NCI-H2029 treated with DMSO at 0.1 percent for 48 hours (cell line): ENCODE measurements at regions not wholly inside any gene's neighbourhood (a gene's known extent, or its start where the extent isn't known, plus 50 kb on each side); places are given as distances from the start of the nearest gene placed in this dataset.
"Not testable (repeated sequence)": the region's sequence is repeated elsewhere in the genome, so short reads cannot be mapped to it uniquely, and the experiment has no call there.

Experiments
- DNase-seq: peaks from one replicate; lab custom pipeline; 2025; lab: John Stamatoyannopoulos, UW

- no peak for DNase-seq
Observed at GRCh38 chr6:156600678-156601077, 176.5 kb upstream of the ARID1B start.

GRCh38 chr6:156599978-156600590 is 177.1 kb upstream of the ARID1B start:
- DNase-seq: no peak

DNA sequence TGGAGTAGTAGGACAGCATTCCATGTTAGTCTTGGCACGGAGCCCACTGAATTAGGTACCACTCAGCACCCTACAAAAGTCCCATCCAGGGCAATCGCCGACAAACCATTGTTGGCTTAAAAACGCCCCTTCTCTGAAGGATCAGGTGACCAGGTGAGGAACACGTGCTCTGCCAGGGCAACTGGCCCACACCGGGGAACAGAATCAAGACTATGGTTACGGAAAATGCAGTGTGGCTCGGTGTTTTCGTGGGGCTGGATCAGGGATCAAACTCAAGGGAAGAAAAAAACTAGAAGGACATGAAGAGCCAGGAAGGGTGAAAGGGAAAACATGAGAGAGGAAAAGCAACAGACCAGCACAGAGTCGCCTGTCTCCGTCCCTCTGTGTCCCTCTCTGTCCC is 177.8 kb upstream of the ARID1B start:
- no peak for DNase-seq

GRCh38 chr6:156598855-156599180 is 178.4 kb upstream of the ARID1B start:
- DNase-seq: no peak

DNA sequence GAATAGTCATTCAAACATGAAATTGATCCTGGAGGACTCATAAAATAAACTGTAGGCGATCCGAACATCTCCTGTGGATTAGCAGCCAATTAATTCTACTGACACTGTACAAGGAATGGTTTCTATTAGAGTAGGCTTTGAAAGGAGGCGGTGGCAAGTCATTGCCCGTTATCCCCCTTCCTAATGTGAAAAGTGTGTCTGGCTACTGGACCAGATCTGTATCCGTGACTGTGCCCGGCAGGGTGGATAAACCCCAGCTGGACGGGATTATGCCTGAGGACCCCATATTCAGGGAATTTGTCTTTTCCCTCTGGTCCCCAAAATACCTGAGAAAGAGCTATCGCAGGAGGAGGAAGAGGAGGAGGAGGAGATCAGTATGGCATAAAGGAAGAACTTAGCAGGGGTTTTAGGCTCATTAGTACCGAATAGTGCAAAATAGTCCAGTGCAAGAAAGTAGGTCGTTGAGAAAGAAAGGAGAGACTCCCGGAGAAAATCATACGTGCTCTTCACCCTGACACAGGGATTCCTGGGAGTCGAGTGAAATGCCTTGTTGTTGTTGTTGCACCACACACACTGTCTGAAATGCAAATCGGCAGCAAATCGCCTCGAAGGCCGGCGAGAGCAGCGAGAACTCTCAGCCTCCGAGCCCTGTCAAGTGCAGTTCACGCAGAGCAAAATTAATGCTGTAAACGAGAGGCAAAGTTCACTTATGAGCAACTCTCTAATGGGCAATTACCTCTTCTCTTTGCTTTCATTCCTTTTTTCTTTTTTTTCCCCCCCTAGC is 178.9 kb upstream of the ARID1B start:
- no peak for DNase-seq

- DNase-seq: no peak
Observed at GRCh38 chr6:156597095-156597494, 180.1 kb upstream of the ARID1B start.

DNA sequence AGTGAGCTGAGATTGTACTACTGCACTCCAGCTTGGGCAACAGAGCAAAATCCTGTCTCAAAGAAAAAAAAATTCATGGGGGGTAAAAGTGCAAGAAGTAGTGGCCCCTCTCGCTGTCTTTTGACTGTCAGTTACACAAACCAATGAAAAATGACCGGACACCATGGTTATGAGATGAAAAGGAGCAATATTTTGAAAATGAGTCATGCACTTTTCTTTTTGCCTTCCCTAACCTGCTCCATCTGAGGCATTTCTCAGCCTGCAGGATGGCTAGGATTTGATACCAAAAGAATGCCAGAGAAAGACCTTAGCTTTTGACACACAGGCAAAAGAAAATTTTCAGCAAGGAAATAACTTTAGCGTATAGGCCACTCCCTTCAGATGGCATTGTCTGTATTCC is 181.7 kb upstream of the ARID1B start:
- DNase-seq: no peak

GRCh38 chr6:156593893-156594292 is 183.3 kb upstream of the ARID1B start:
- DNase-seq: no peak

DNA sequence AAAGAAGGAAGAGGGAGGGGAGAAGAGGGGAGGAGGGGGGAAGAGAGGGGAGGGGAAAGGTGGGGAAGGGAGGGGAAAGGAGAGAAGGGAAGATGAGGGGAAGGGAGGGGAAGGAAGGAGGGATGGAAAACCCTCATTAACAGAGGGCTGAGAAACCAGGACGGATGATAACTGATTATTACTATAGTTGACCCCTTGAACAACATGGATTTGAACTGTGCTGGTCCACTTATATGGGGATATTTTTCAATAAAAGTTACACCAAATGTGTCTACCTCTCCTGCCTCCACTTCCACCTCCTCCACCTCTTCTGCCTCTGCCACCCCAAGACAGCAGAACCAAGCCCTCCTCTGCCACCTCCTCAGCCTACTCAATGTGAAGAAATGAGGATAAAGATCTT is 184.1 kb upstream of the ARID1B start:
- DNase-seq: no peak

DNA sequence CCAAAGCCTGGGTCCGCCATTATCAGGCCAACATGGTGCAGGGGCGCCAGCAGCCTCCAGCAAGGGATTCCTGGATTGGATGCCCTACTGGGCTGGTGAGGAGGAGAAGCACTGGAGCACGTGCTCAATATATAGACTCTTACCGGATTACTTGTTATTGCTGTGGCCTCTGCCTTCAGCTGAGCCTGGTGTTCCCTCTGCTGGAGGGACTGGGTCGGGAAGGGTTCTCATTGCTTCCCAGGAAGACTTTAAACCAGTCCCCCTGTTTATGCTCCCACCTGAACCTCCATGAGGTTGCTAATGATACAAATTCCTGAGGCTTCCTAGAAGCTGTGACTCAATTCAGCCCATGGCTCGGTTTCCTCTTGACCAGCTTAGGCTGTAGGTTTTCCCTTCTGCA is 186.7 kb upstream of the ARID1B start:
- DNase-seq: no peak

DNA sequence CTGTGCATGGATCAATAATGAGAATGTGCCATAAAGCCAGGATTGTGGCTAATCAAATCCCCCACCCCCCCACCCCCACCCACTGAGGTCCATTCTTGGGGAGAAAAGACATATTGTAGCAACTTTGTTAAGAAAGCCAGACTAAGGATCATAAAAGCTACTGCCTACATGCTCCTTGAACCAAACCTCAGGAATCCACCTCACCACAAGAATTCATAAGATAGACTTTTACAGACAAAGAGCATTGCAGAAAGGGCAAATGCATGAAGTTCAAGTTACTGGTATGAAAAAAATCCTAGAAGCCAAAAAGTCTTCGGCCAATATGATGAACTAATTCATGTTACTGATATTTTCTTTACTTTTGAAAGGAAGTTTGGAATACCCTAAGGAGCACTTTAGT is 187.9 kb upstream of the ARID1B start:
- no peak for DNase-seq

DNA sequence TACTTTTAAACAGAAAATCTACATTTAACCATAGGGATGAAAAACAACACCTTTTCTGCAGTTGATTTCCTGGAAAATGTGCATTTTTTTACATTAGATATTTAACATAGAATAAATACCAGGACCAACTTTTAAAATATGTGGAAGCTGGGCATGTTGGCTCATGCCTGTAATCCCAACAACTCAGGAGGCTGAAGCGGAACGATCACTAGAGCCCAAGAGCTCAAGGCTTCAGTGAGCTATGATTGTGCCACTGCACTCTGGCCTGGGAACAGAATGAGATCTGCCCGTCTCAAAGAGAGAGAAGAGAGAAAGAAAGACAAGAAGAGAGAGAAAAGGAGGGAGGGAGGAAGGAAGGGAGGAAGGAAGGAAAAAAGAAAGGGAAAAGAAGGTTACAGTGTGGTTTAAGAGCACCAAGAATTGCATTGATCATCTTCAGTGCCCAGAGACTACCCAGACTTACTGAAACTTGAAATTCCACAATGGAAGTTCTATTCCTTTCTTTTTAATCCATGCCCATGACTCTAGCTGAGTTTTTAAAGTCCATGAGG is 189.4 kb upstream of the ARID1B start:
- DNase-seq: no peak

DNA sequence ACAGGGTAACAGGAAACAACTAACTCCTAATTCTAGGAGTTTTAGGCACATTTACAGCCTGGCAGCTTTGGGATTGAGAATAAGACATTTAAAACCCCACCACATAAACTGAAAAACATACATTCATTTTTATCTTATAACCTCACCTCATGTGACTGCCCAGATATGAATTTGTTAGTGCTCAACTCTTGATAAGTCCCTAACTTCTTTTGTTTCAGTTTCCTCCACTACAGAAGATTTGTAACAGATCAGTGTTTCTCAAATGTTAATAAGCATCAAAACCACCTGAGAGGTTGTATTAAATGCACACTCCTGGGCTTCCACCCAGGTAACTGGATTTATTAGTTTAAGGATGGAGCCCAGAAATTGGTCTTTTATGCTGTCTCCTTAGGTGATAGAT is 190.1 kb upstream of the ARID1B start:
- no peak for DNase-seq

DNA sequence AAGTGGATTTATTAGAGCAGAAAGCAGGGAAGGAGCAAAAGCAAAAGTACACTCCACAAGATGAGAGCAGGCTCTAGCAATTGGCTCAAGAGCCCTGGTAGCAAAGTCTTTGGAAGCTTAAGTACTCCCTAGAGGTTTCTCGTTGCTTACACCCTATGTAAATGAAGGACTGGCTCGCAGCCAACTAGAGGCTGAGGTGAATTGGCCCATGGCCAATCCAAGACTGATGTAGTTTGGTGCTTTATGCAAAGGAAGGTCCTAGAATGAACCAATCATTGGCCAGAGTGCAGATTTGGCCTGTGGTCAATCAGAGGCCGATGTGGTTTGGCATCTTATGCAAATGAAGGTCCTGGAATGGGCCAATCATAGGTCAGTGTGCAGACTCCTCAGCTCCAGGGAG is 191.3 kb upstream of the ARID1B start:
- DNase-seq: peak; percentile 57

- not testable (repeated sequence) for DNase-seq
Observed at GRCh38 chr6:156584121-156584520, 193.1 kb upstream of the ARID1B start.

DNA sequence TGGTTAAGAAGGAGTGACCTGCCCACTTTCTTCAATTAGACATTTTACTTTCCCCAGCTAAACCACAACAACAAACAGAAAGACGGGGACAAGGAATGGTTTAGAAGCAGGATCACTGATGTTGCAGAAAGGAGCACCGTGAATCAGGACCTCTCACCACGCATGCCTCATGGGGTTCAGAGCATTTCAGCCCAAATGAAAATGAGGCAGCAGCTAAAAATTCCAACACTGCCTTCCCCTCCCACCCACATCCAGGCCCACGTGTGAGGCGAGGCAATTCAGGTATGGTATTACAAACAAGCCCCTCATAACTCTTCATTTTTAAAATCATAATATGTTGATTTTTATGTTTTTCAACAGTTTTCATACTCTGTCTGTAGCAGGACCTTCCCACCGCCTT is 194.1 kb upstream of the ARID1B start:
- no peak for DNase-seq

DNA sequence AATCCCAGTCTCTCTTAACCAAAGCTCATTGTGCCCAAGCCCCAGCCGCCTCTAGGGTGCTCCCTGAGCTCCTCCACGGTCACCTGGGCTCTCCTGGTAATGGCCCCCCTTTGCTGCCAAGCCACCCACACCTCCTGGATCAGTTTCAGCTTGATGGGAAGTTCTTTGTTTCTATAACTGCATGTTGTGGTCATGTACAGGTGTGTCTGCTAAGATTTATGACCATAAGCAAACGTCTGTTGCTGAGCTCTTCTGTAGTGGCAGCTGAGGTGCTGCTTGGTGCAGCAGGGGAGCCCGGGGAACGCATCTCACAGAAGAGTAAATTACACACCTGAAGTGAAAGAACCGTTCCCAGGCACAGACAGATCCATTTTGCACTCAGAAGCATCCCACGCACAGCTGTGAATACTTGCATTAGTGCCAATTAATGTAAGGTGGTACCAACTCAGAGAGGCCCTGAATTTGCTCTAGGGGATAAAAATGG is 194.6 kb upstream of the ARID1B start:
- DNase-seq: peak; percentile 84

- no peak for DNase-seq
Observed at GRCh38 chr6:156579564-156579963, 197.6 kb upstream of the ARID1B start.

DNA sequence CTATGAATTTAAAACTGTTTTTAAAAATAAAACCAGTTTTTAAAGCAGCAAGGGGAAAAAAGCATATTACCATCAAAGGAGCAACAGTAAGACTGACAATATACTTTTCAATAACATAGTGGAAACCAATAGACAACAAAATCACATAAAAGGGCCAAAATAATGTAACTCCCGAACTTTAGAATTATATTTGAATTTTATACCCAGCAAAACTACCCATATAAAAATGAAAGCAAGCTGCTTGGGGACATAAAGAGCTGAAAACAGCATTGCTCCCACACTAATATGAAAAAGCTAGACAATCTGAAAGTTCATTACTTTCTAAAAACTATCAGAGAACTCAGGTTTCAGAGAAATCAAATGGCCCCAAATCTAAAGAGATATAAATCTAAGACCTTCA is 199.4 kb upstream of the ARID1B start:
- no peak for DNase-seq

DNA sequence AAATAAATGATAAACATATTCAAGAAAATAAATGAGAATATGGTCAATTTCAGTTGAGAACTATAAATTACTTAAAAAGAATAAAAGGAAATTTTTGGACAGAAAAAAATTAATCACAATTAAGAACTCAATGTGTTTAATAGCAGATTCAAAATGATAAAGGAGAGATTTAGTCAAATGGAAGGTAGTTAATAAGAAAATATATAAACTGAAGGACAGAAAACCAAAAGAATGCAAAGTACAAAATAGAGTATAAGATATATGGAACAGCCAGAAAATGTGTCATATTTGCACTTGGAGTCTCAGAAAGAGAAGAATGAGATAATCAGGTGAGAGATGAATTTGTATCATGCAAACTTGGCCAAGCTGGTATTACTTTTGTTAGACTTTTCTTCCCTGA is 201.8 kb upstream of the ARID1B start:
- DNase-seq: no peak

- DNase-seq: no peak
Observed at GRCh38 chr6:156564807-156565149, 212.4 kb upstream of the ARID1B start.

DNA sequence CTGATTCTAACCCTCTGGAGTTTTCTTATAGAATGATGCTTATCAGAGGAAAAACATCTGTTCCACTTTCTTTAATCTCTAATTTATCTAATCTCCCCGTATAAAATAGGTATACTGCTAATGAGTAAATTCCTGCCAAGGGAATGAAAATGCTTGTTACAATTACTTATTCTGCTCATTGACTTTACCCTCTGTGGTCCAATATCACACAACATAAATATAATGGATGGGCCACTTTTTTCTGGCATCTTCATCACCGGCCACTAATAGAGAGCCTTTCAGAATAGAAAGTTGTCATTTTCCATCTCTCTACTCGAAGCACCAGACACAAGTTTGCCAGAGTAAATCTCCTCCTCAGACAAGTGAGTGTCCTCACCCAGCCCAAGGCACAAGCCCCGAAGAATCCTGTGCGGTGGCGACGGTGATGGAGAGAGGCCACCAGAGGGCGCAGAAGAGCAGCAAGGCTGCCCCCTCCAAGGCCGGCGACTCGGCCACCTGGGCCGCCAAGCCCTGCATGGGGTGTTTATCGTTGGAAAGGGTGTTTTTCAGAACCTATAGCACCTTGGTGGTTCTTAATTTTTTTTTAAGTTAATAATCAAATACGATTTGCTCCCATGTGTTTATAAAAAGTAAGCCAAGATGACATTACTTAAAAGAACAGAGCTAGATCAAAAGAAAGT is 212.9 kb upstream of the ARID1B start:
- DNase-seq: peak; percentile 63

- peak; percentile 92 for DNase-seq
Observed at GRCh38 chr6:156563714-156564113, 213.5 kb upstream of the ARID1B start.
